GM12865 (cell line): ENCODE measurements at regions not wholly inside any gene's neighbourhood (a gene's known extent, or its start where the extent isn't known, plus 50 kb on each side); places are given as distances from the start of the nearest gene placed in this dataset.

Experiments used
- DNase-seq: peaks from one replicate; pipeline ENCODE4 v3.0.0; 2010; ENCODE audit warnings: low read depth
- H3K4me3 ChIP-seq: 2 replicates; pipeline ENCODE4 v1.5.1; 2011; ENCODE audit warnings: mild to moderate bottlenecking, low read depth, low read length, control low read depth
- TF ChIP-seq, protein P1 (sequence below): IDR thresholded peaks from 2 replicates; pipeline ENCODE4 v1.5.1; 2011; ENCODE audit warnings: low read length, control low read depth, low read depth, inconsistent platforms; ENCODE audit not compliant: insufficient read depth; ENCODE audit errors: missing control alignments

DNA sequence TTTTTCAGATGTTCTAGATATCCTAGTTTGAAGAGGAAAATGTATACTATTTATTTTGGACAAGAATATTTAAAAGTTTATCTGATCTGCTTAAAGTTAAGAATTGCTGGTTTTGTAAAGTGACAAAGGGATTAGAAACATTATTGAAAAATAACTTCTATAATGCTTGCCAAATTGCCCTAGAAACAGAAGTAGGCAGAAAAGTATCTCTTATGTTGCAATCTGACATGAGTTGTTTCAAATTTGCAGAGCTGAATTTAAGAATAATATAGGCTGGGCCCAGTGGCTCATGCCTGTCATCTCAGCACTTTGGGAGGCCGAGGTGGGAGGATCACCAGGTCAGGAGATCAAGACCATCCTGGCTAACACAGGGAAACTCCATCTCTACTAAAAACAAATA is 777.1 kb downstream of the LIG4 start:
- DNase-seq, result no peak
- TF ChIP-seq, protein P1, sequence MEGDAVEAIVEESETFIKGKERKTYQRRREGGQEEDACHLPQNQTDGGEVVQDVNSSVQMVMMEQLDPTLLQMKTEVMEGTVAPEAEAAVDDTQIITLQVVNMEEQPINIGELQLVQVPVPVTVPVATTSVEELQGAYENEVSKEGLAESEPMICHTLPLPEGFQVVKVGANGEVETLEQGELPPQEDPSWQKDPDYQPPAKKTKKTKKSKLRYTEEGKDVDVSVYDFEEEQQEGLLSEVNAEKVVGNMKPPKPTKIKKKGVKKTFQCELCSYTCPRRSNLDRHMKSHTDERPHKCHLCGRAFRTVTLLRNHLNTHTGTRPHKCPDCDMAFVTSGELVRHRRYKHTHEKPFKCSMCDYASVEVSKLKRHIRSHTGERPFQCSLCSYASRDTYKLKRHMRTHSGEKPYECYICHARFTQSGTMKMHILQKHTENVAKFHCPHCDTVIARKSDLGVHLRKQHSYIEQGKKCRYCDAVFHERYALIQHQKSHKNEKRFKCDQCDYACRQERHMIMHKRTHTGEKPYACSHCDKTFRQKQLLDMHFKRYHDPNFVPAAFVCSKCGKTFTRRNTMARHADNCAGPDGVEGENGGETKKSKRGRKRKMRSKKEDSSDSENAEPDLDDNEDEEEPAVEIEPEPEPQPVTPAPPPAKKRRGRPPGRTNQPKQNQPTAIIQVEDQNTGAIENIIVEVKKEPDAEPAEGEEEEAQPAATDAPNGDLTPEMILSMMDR, result no peak

DNA sequence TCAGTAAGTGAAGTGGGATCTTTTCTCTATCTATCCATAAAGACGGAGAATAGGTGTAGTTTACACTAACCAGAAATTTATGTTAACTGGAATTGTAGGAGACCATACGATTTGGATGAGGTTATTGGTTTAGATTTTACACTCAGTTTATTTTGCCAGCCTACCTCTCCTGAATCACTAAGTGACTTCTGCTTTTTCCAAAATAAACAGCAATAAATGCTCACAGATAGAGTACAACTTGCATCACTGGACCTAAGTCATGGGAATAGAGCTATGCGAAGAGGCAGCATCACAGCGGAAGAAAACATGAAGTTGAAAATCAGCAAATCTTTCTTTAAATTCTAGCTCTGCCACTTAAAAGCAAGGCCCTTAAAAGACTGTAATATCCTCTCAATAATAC is 781.0 kb downstream of the LIG4 start:
- H3K4me3 ChIP-seq, result no peak overlapping the region
- DNase-seq, result no peak
- TF ChIP-seq, protein P1, result no peak

More for the DNA sequence above, 777.1 kb downstream of the LIG4 start:
- no peak overlapping the region for H3K4me3 ChIP-seq

DNA sequence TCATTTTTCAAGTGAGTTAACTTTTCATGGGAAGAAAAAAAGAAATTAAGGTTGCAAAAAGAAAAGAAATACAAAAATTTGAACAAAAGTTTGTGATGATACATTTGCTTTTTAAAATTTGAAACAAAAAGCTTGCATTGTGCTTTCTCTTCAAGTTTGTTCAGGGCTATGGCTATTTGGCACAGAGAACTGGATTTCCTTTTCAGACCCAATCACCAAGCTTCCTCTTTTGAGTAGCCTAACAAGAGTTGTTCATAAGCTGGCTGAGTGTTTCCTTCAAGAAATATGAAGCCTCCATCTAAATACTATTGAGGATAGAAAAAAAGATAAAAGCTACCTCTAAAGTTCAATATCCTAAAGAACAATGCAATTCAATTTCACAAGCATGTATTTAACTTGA is 787.8 kb downstream of the LIG4 start:
- no peak for DNase-seq
- TF ChIP-seq, protein P1, result no peak
- no peak overlapping the region for H3K4me3 ChIP-seq

DNA sequence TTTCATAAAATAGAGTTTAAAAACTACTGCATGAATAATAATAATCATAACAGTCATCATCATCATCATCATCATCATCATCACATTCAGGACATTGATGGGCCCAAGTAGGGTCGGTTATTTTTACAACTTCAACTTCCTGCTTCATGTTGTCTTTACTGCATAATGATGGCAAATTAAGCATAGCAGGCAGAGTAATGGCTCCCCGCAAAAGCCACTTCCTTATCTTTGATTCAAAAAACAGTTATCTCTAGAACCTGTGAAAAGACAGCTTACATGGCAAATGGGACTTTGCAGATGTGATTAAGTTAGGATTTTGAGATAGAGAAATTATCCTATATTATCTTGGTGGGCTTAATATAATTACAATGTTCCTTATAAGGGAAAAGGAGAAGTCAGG is 792.9 kb downstream of the LIG4 start:
- H3K4me3 ChIP-seq, result no peak overlapping the region
- DNase-seq, result no peak
- TF ChIP-seq, protein P1, result no peak

DNA sequence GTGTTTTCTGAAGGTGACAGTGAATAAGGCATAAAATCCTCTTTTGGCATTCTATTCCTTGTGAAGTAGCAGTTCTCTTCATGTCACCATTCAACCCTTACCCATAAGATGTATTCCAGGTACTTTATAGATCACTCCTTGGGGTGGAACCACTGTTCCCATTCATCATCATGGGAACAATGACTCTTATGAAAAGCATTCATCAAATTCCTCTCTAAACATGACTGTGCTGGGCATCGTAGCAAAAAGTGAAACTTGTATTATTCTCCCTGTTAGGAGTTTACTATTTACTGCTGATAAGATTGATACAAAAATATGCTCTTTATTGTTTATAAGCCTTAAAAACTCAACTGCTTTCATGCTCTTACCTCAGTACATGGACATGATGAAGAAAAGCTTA is 793.4 kb downstream of the LIG4 start:
- TF ChIP-seq, protein P1, result no peak
- no peak for DNase-seq
- H3K4me3 ChIP-seq, result no peak overlapping the region

DNA sequence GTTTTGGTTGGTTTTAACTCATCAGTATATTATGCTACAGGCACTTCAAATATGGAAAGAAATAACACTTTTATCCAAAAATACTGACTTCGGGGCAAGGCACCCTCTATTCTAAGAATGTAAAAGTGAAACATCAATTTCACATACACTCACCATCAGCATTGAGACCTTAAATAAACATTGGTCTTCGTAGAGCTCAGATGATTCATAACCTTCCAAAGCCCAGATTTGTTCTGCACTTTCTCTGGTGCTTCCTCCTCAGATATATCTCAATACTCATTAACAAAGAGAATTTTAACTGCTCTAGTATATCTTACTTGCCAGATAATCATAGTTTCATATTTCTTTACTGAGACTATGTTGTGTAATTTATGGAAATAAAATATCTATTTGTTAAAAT is 794.3 kb downstream of the LIG4 start:
- no peak overlapping the region for H3K4me3 ChIP-seq
- TF ChIP-seq, protein P1, result no peak
- DNase-seq, result no peak

DNA sequence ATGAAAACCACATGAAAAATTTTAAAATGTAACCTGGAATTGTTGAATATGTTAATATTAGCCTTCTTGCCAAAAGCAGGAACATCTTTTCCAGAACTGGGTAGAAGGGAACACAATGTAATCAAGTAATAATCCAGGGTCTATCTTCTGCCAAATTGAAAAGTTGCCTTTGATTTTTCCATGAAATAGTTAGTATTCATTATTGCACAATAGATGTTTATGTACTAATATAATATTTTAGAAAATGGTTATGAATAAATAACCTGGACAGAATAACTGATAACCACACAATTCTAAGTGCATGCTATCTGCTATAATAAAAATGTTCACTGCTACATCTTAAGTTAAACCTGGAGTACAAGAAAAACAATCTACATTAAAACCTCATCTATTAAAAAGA is 802.3 kb downstream of the LIG4 start:
- TF ChIP-seq, protein P1, result no peak
- H3K4me3 ChIP-seq, result no peak overlapping the region
- DNase-seq, result no peak
